Activated CD8-positive, alpha-beta memory T cell treated with anti-CD3 and anti-CD28 coated beads for 4 hours (primary cell): ENCODE measurements at regions not wholly inside any gene's neighbourhood (a gene's known extent, or its start where the extent isn't known, plus 50 kb on each side); places are given as distances from the start of the nearest gene placed in this dataset.
"Not testable (repeated sequence)": the region's sequence is repeated elsewhere in the genome, so short reads cannot be mapped to it uniquely, and the experiment has no call there.

Experiments
- DNase-seq, 2 donors: peaks; one replicate each; pipeline ENCODE4 v3.0.0-alpha.2; 2020; ENCODE audit warnings: low read depth in 2 of 2

DNA sequence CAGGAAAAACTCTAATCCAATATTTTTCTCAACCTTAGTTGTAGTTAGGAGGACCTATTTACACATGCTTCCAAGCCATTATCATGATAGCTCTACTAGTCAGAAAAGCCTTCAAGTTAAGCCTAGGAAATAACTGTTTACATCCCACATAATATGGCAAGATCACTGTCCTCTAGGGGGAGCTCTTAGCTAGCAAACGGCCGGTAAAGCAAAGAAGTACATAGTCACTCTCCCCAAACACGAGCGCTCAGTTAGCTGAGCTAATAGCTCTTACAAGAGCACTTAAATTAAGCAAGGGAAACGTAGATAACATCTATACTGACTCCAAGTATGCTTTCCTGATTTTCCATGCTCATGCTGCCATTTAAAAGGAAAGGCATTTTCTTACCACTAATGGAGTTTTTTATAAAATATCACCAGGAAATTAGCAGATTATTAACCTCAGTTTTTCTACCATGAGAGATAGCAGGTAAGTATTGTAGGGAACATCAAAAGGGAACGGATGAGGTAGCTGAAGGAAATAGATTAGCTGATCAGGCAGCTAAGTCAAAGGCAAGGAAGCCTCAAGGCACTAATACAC, 100.6 kb upstream of the PABPC3 start:
- peak; percentile 6 to 43 for DNase-seq

DNA sequence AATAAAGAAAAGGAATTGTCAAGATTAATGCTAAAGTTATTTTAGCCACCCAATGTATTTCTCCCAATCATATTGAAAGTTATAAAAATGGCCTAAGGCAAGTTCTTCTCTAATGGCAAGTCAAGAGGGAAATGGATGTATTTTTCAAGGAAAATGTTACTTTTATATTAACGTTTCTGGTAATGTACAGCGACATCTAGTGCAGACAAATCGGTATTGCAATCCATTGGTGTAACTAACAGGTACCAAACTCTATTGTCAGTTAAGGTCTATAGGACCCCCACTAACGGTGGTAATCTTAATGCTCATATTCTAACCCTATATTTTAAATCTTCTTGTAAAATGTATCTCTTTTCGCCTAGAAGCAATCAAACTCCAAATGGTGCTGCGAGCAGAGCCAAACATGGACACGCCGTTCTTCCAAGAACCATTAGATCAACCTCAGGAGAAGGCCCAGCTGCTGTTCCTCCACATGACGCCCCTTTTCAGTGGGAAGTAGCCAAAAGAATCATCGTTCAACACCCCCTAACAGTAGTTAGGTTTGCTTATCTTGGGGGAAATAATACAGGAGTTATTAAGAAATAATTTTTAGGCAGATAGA, 98.5 kb upstream of the PABPC3 start:
- no peak for DNase-seq

- no peak for DNase-seq
Observed at GRCh38 chr13:24998433-24998832, 97.5 kb upstream of the PABPC3 start.

- DNase-seq, result no peak
Observed at GRCh38 chr13:25001476-25002206, 94.3 kb upstream of the PABPC3 start.

DNA sequence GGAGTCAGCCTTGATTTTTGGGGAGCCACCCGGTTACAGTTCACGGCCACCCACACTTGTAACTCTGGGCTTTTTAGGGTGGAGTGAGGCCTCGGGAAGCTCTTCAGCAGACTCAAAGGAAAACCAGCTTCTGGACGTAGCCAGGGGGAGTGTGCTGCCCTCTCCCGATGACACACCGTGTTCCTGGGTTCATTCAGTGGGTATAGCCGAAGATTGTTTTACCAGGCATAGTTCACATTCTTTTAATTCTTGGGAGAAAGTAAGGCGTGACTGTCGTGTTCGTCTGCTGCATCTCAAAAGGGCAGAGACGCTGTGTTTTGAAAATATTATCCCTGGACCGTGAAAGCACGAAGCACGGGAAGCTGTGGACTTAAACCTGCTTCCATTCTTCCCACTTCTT, 93.6 kb upstream of the PABPC3 start:
- DNase-seq, result not testable (repeated sequence)

GRCh38 chr13:25004489-25004888, 91.4 kb upstream of the PABPC3 start:
- not testable (repeated sequence) for DNase-seq

DNA sequence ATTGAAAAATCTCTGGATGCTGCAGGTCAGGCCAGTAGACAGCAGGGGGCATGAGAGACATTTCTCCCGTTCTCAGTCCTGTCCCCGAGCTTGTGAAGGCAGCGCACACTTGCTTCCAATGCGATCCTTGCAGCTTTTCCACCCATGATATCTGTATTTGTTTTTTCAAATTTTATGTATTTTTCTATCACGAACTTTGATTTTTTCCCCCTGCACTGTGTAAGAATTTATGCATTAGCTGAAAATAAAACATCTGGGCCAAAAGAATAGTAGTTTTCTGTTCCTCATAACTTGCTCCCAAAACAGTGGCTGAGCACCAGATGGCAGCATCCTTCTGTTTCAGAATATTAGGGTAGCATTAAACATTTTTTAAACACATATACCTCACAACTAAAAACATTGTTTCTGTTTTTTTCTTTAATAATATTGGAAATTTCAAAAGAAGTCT, 90.9 kb upstream of the PABPC3 start:
- not testable (repeated sequence) for DNase-seq

GRCh38 chr13:25007389-25007788, 88.5 kb upstream of the PABPC3 start:
- not testable (repeated sequence) for DNase-seq

- not testable (repeated sequence) for DNase-seq
Observed at GRCh38 chr13:25014398-25014973, 81.5 kb upstream of the PABPC3 start.

GRCh38 chr13:25017176-25017575, 78.8 kb upstream of the PABPC3 start:
- DNase-seq, result not testable (repeated sequence)

GRCh38 chr13:25017808-25018728, 77.9 kb upstream of the PABPC3 start:
- DNase-seq, result not testable (repeated sequence)

DNA sequence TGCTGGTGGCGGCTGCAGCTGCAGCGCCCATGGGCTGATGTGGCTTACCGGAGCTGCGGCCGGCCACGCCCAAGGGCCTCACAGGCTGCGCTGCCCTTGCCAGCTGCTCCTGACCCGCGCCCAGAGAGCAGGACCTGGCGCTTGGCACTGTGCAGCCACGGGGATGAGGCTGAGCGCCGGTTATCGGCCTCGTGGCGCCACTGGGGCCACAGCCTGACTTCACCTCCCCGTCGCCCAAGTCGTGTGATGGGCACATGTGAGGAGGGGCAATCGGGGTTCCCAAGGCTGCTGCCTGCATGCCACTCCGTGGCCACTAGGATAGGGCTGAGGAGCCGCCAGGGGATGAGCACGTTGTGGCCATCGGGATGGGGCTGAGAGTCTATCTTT, 77.2 kb upstream of the PABPC3 start:
- DNase-seq, result no peak

DNA sequence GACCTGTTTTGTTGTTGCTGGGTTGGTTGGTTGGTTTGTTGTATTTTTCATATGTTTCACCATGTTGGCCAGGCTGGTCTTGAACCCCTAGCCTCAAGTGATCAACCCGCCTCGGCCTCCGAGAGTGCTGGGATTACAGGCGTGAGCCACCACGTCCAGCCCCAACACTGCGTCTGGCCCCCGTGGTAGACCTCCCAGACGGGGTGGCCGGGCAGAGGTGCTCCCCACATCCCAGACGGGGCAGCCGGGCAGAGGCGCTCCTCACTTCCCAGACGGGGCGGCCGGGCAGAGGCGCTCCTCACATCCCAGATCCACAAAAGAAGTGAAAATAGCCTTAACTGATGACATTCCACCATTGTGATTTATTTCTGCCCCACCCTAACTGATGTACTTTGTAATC, 76.2 kb upstream of the PABPC3 start:
- not testable (repeated sequence) for DNase-seq

GRCh38 chr13:25024175-25024574, 71.8 kb upstream of the PABPC3 start:
- no peak for DNase-seq

GRCh38 chr13:25032160-25032559, 63.8 kb upstream of the PABPC3 start:
- no peak for DNase-seq

DNA sequence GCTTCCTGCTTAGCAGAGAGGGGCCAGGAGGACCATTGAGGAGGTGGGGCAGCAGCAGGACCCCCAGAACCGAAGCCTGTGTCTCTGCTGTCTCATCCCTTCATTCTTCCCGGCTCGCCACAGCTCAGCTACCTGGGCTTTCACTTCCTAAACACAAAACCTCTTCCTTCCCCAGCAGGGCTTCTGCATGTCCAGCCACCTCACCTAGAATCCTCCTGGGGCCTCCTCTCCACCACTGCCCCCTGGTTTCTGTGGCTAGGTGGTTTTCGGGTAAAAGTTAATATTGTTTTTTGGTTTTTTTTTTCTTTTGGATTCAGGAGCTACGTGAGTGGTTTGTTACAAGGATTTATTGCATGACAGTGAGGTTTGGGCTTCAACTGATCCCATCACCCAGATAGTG, 61.8 kb upstream of the PABPC3 start:
- DNase-seq, result no peak

- peak in 1 of 2 donors; percentile 13 for DNase-seq
Observed at GRCh38 chr13:25037057-25037813, 58.7 kb upstream of the PABPC3 start.

DNA sequence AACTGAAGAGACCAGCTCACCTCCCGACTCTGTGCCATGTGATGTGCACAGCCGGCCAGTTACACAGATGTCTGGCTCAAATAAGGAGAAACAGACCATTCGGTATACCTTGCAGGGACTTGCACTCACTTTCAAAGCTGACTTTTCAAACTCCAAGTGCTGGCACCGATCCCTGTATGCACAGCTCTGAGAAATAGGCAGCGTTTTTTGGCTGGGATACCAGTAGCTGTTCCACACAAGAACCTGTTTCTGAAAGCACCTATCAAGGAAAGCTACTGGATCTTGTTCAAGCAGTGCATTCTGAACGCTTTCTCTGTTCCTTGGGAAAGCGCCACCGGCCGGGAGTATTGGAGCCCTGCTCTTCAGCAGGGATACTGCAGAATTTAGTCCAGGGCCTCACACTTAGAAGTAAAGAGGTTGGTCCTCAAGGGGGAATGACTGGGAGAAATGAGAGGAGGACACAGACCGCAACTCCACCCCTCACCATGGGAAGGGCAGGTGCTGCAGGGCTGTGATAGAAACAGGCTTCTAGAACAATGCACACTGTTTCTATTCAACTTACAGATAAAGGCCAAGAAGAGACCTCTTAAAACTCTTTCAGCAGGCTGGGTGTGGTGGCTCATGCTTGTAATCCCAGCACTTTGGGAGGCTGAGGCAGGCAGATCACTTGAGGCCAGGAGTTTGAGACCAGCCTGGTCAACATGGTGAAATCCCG, 53.6 kb upstream of the PABPC3 start:
- no peak for DNase-seq

- DNase-seq, result no peak
Observed at GRCh38 chr13:25044071-25044470, 51.9 kb upstream of the PABPC3 start.
